ENCODE measurements at regions not wholly inside any gene's neighbourhood (a gene's known extent, or its start where the extent isn't known, plus 50 kb on each side); places are given as distances from the start of the nearest gene placed in this dataset.

GRCh38 chr12:93106910-93107309, 177.8 kb upstream of the EEA1 start:
- Histone ChIP-seq H3K27ac (ENCODE audit: low read depth, low read length, poor library complexity, severe bottlenecking) (no peak overlapping the region), H3K4me1 (ENCODE audit: insufficient read depth, low read length, severe bottlenecking) (no peaks in the 10 kb centered on the region), H3K9me3 (ENCODE audit: low read length) (no peaks in the 10 kb centered on the region), H3K36me3 (ENCODE audit: insufficient read depth, low read length) (no peaks in the 10 kb centered on the region), H3K9me2 (ENCODE audit: low read depth, low read length) (no peaks in the 10 kb centered on the region), H3K4me3 (ENCODE audit: low read depth, low read length, poor library complexity, severe bottlenecking) (no peak overlapping the region), H3F3A (ENCODE audit: insufficient read depth, low read length) (no peaks in the 10 kb centered on the region), H2AFZ (ENCODE audit: low read length) (no peak overlapping the region), H3K9ac (ENCODE audit: low read length) (no peak overlapping the region), H3K27me3 (ENCODE audit: insufficient read depth, low read length) (no peaks in the 10 kb centered on the region), H3K4me2 (ENCODE audit: low read length) (no peak overlapping the region), H3K79me2 (ENCODE audit: insufficient read depth, low read length) (no peaks in the 10 kb centered on the region), H4K20me1 (ENCODE audit: insufficient read depth, low read length) (no peaks in the 10 kb centered on the region)
- TF ChIP-seq EZH2 (IDR thresholded peaks at IDR 0.05; ENCODE audit: borderline replicate concordance, low read length) (no peak), CTCF (IDR thresholded peaks at IDR 0.05; ENCODE audit: low read length) (no peak)

- no peak overlapping the region for H3K4me3 ChIP-seq (ENCODE audit: low read depth, low read length, poor library complexity, severe bottlenecking)
These were observed 178.6 kb upstream of the EEA1 start for GRCh38 chr12:93107514-93108312.

GRCh38 chr12:93108985-93109384, 179.9 kb upstream of the EEA1 start:
- H4K20me1 ChIP-seq (ENCODE audit: insufficient read depth, low read length) = no peaks in the 10 kb centered on the region
- no peak for TF ChIP-seq EZH2 (IDR thresholded peaks at IDR 0.05; ENCODE audit: borderline replicate concordance, low read length)
- no peak for TF ChIP-seq CTCF (IDR thresholded peaks at IDR 0.05; ENCODE audit: low read length)
- H3K4me2 ChIP-seq (ENCODE audit: low read length) = no peak overlapping the region
- no peaks in the 10 kb centered on the region for H3K9me2 ChIP-seq (ENCODE audit: low read depth, low read length)
- no peaks in the 10 kb centered on the region for H3K9me3 ChIP-seq (ENCODE audit: low read length)
- H3F3A ChIP-seq (ENCODE audit: insufficient read depth, low read length) = no peaks in the 10 kb centered on the region
- no peaks in the 10 kb centered on the region for H3K27me3 ChIP-seq (ENCODE audit: insufficient read depth, low read length)
- no peak overlapping the region for H3K9ac ChIP-seq (ENCODE audit: low read length)
- H3K4me1 ChIP-seq (ENCODE audit: insufficient read depth, low read length, severe bottlenecking) = no peaks in the 10 kb centered on the region
- no peak overlapping the region for H3K27ac ChIP-seq (ENCODE audit: low read depth, low read length, poor library complexity, severe bottlenecking)
- no peaks in the 10 kb centered on the region for H3K36me3 ChIP-seq (ENCODE audit: insufficient read depth, low read length)
- no peaks in the 10 kb centered on the region for H3K79me2 ChIP-seq (ENCODE audit: insufficient read depth, low read length)
- no peak overlapping the region for H2AFZ ChIP-seq (ENCODE audit: low read length)
- H3K4me3 ChIP-seq (ENCODE audit: low read depth, low read length, poor library complexity, severe bottlenecking) = no peak overlapping the region

More at GRCh38 chr12:93107514-93108312, 178.6 kb upstream of the EEA1 start:
- Histone ChIP-seq H2AFZ (ENCODE audit: low read length) (no peak overlapping the region), H4K20me1 (ENCODE audit: insufficient read depth, low read length) (no peaks in the 10 kb centered on the region), H3K36me3 (ENCODE audit: insufficient read depth, low read length) (no peaks in the 10 kb centered on the region), H3F3A (ENCODE audit: insufficient read depth, low read length) (no peaks in the 10 kb centered on the region), H3K27me3 (ENCODE audit: insufficient read depth, low read length) (no peaks in the 10 kb centered on the region), H3K4me1 (ENCODE audit: insufficient read depth, low read length, severe bottlenecking) (no peaks in the 10 kb centered on the region), H3K9ac (ENCODE audit: low read length) (no peak overlapping the region), H3K4me2 (ENCODE audit: low read length) (no peak overlapping the region), H3K9me2 (ENCODE audit: low read depth, low read length) (no peaks in the 10 kb centered on the region), H3K9me3 (ENCODE audit: low read length) (no peaks in the 10 kb centered on the region), H3K27ac (ENCODE audit: low read depth, low read length, poor library complexity, severe bottlenecking) (no peak overlapping the region), H3K79me2 (ENCODE audit: insufficient read depth, low read length) (no peaks in the 10 kb centered on the region)
- TF ChIP-seq CTCF (IDR thresholded peaks at IDR 0.05; ENCODE audit: low read length) (no peak), EZH2 (IDR thresholded peaks at IDR 0.05; ENCODE audit: borderline replicate concordance, low read length) (no peak)
